H9 (cell line): ENCODE measurements at regions not wholly inside any gene's neighbourhood (a gene's known extent, or its start where the extent isn't known, plus 50 kb on each side); places are given as distances from the start of the nearest gene placed in this dataset.

Source experiments
- DNase-seq: peaks from one replicate; pipeline ENCODE4 v3.0.0-alpha.2; 2017
- H2AFZ ChIP-seq: one replicate; pipeline ENCODE4 v1.6.1; 2013; ENCODE audit warnings: mild to moderate bottlenecking, low read length, control low read depth, moderate library complexity
- H2AK5ac ChIP-seq: 2 replicates; pipeline ENCODE4 v1.6.1; 2013; ENCODE audit warnings: low read length, control low read depth, mixed read lengths; ENCODE audit not compliant: insufficient read length
- H2BK120ac ChIP-seq: one replicate; pipeline ENCODE4 v1.6.1; 2013; ENCODE audit warnings: low read depth, mild to moderate bottlenecking, low read length, control low read depth, inconsistent platforms; ENCODE audit not compliant: poor library complexity, severe bottlenecking
- H2BK12ac ChIP-seq: 2 replicates; pipeline ENCODE4 v1.6.1; 2013; ENCODE audit warnings: low read length, control low read depth, mixed read lengths, low read depth; ENCODE audit not compliant: insufficient read length
- H2BK15ac ChIP-seq: 2 replicates; pipeline ENCODE4 v1.6.1; 2013; ENCODE audit warnings: low read depth, low read length, control low read depth
- H2BK20ac ChIP-seq: one replicate; pipeline ENCODE4 v1.6.1; 2013; ENCODE audit warnings: low read depth, mild to moderate bottlenecking, low read length, control low read depth, inconsistent platforms; ENCODE audit not compliant: poor library complexity, severe bottlenecking
- H2BK5ac ChIP-seq: 2 replicates; pipeline ENCODE4 v1.6.1; 2013; ENCODE audit warnings: low read length, control low read depth, mixed read lengths; ENCODE audit not compliant: insufficient read length
- H3K14ac ChIP-seq: 2 replicates; pipeline ENCODE4 v1.6.1; 2013; ENCODE audit warnings: low read length, control low read depth; ENCODE audit not compliant: insufficient read depth
- H3K18ac ChIP-seq: 2 replicates; pipeline ENCODE4 v1.6.1; 2013; ENCODE audit warnings: low read depth, mild to moderate bottlenecking, mixed read lengths, low read length, control low read depth; ENCODE audit not compliant: insufficient read length
- H3K23ac ChIP-seq: 2 replicates; pipeline ENCODE4 v1.6.1; 2013; ENCODE audit warnings: low read length, control low read depth, mixed read lengths, low read depth; ENCODE audit not compliant: insufficient read length
- H3K23me2 ChIP-seq: 2 replicates; pipeline ENCODE4 v1.6.1; 2013; ENCODE audit warnings: low read depth, mild to moderate bottlenecking, mixed read lengths, low read length, control low read depth; ENCODE audit not compliant: insufficient read length, poor library complexity, severe bottlenecking
- H3K27ac ChIP-seq: 2 replicates; pipeline ENCODE4 v1.5.1; 2013; ENCODE audit warnings: low read length, control low read depth, mixed read lengths, low read depth; ENCODE audit not compliant: insufficient read length
- H3K27me3 ChIP-seq: 2 replicates; pipeline ENCODE4 v1.6.1; 2013; ENCODE audit warnings: low read length, control low read depth, inconsistent platforms; ENCODE audit not compliant: insufficient read depth
- H3K4ac ChIP-seq: 2 replicates; pipeline ENCODE4 v1.6.1; 2013; ENCODE audit warnings: low read depth, mild to moderate bottlenecking, control low read depth, inconsistent platforms, low read length, moderate library complexity
- H3K4me1 ChIP-seq: 2 replicates; pipeline ENCODE4 v1.6.1; 2013; ENCODE audit warnings: low read length, control low read depth, inconsistent platforms; ENCODE audit not compliant: insufficient read depth
- H3K4me2 ChIP-seq: 2 replicates; pipeline ENCODE4 v1.6.1; 2013; ENCODE audit warnings: low read length, control low read depth, mixed read lengths; ENCODE audit not compliant: insufficient read length, insufficient read depth
- H3K56ac ChIP-seq: 2 replicates; pipeline ENCODE4 v1.6.1; 2013; ENCODE audit warnings: low read depth, mild to moderate bottlenecking, mixed read lengths, low read length, control low read depth; ENCODE audit not compliant: insufficient read length
- H3K79me1 ChIP-seq: 2 replicates; pipeline ENCODE4 v1.6.1; 2013; ENCODE audit warnings: low read depth, mild to moderate bottlenecking, moderate library complexity, low read length, control low read depth, inconsistent platforms; ENCODE audit not compliant: insufficient read depth, poor library complexity, severe bottlenecking
- H3K79me2 ChIP-seq: 2 replicates; pipeline ENCODE4 v1.6.1; 2013; ENCODE audit warnings: low read length, control low read depth, inconsistent platforms; ENCODE audit not compliant: insufficient read depth
- H3K9ac ChIP-seq: 2 replicates; pipeline ENCODE4 v1.6.1; 2013; ENCODE audit warnings: low read length, control low read depth, mixed read lengths; ENCODE audit not compliant: insufficient read length; ENCODE audit errors: extremely low read depth
- H3K9me3 ChIP-seq: one replicate; pipeline ENCODE4 v1.6.1; 2013; ENCODE audit warnings: low read depth, low read length, inconsistent platforms; ENCODE audit not compliant: control insufficient read depth
- H3T11ph ChIP-seq: one replicate; pipeline ENCODE4 v1.6.1; 2013; ENCODE audit warnings: mild to moderate bottlenecking, low read length, control low read depth, inconsistent platforms
- H4K20me1 ChIP-seq: one replicate; pipeline ENCODE4 v1.6.1; 2013; ENCODE audit not compliant: control insufficient read depth, insufficient read length, insufficient read depth
- H4K5ac ChIP-seq: 2 replicates; pipeline ENCODE4 v1.6.1; 2013; ENCODE audit warnings: low read depth, mild to moderate bottlenecking, mixed read lengths, low read length, control low read depth; ENCODE audit not compliant: insufficient read length
- H4K8ac ChIP-seq: replicated peaks from 2 replicates; pipeline ENCODE4 v1.6.1; 2013; ENCODE audit warnings: low read length, control low read depth, mixed read lengths, low read depth; ENCODE audit not compliant: insufficient read length
- H4K91ac ChIP-seq: 2 replicates; pipeline ENCODE4 v1.6.1; 2013; ENCODE audit warnings: low read depth, mild to moderate bottlenecking, moderate library complexity, mixed read lengths, low read length, control low read depth; ENCODE audit not compliant: insufficient read length
- H3K27ac Mint-ChIP-seq, 3 experiments: 2 replicates in 2 of 3; 3 replicates in 1 of 3; pipeline ENCODE4 v1.8.0; 2020 to 2021; ENCODE audit warnings: mixed read lengths in 3 of 3, mild to moderate bottlenecking in 1 of 3, moderate library complexity in 1 of 3
- H3K27me3 Mint-ChIP-seq: 2 replicates; pipeline ENCODE4 v1.8.0; 2021; ENCODE audit warnings: low read depth, mild to moderate bottlenecking, moderate library complexity, mixed read lengths
- H3K36me3 Mint-ChIP-seq, 3 experiments: 2 replicates in 2 of 3; 3 replicates in 1 of 3; pipeline ENCODE4 v1.8.0; 2020 to 2021; ENCODE audit warnings: low read depth in 3 of 3, mixed read lengths in 3 of 3; ENCODE audit not compliant: insufficient read depth in 1 of 3
- H3K4me1 Mint-ChIP-seq, 2 experiments: 2 replicates each; pipeline ENCODE4 v1.8.0; 2020; ENCODE audit warnings: mixed read lengths in 2 of 2
- H3K4me3 Mint-ChIP-seq, 2 experiments: 2 replicates in 1 of 2; 3 replicates in 1 of 2; pipeline ENCODE4 v1.8.0; 2020 to 2021; ENCODE audit warnings: mild to moderate bottlenecking in 2 of 2, mixed read lengths in 2 of 2, moderate library complexity in 1 of 2
- H3K9me3 Mint-ChIP-seq, 2 experiments: 2 replicates in 1 of 2; 3 replicates in 1 of 2; pipeline ENCODE4 v1.8.0; 2020; ENCODE audit warnings: mild to moderate bottlenecking in 2 of 2, mixed read lengths in 2 of 2, moderate library complexity in 1 of 2
- CTCF ChIP-seq: fragments of 200-600 bp; sonication (generic); conservative IDR thresholded peaks from 3 replicates; pipeline ENCODE4 v1.8.0; 2021; ENCODE audit warnings: antibody characterized with exemption, mild to moderate bottlenecking
- WGBS: extraction: QIAGEN DNeasy Blood & Tissue Kit; methylation state at CpG from one replicate; pipeline ENCODE4 v1.1.7; 2013; ENCODE audit warnings: missing lambda C conversion rate, low lambda C conversion rate, mixed read lengths; ENCODE audit not compliant: insufficient read length; ENCODE audit errors: extremely low coverage; 5-methylcytosine and 5-hydroxymethylcytosine counted together

GRCh38 chrX:20455001-20455400, 188.3 kb upstream of the RPS6KA3 start:
- Mint-ChIP-seq H3K27me3 (peaks cover 4% of the 10 kb centered on the region), H3K27ac (no peak overlapping the region), H3K4me3 (no peak overlapping the region), H3K9me3 (peaks cover 58 to 61% of the 10 kb centered on the region in 2 experiments), H3K4me1 (no peaks in the 10 kb centered on the region), H3K36me3 (peaks cover 0 to 4% (median 4%) of the 10 kb centered on the region in 3 experiments; a peak in 3 of 7 replicates)
- Histone ChIP-seq H4K20me1 (no peaks in the 10 kb centered on the region), H4K5ac (no peak overlapping the region), H3K79me1 (no peaks in the 10 kb centered on the region), H4K8ac (no peak overlapping the region), H3K4me1 (no peaks in the 10 kb centered on the region), H3K18ac (no peak overlapping the region), H2BK12ac (no peak overlapping the region), H2BK15ac (no peak overlapping the region), H3T11ph (no peak overlapping the region), H2AK5ac (no peak overlapping the region), H3K14ac (no peak overlapping the region), H3K9ac (no peak overlapping the region), H2BK5ac (no peak overlapping the region), H3K27ac (no peak overlapping the region), H3K23me2 (no peaks in the 10 kb centered on the region), H2AFZ (no peak overlapping the region), H4K91ac (no peak overlapping the region), H3K79me2 (no peaks in the 10 kb centered on the region), H3K27me3 (no peaks in the 10 kb centered on the region), H2BK20ac (no peak overlapping the region), H3K4me2 (no peak overlapping the region), H3K9me3 (peaks cover 9% of the 10 kb centered on the region), H3K23ac (no peak overlapping the region), H3K4ac (no peak overlapping the region), H2BK120ac (no peak overlapping the region), H3K56ac (no peak overlapping the region)
- WGBS, result no CpG with 5 or more reads among the region's 3 CpGs
- DNase-seq, result no peak
- TF ChIP-seq CTCF, result no peak
